ENCODE measurements at regions not wholly inside any gene's neighbourhood (a gene's known extent, or its start where the extent isn't known, plus 50 kb on each side); places are given as distances from the start of the nearest gene placed in this dataset.

- H3K4me3 Mint-ChIP-seq = no peak overlapping the region
- peaks cover 0 to 5% (median 2%) of the 10 kb centered on the region in 7 donors for H3K9me3 Mint-ChIP-seq
Measured at GRCh38 chr1:96039910-96040309, 681.7 kb upstream of the PTBP2 start.

DNA sequence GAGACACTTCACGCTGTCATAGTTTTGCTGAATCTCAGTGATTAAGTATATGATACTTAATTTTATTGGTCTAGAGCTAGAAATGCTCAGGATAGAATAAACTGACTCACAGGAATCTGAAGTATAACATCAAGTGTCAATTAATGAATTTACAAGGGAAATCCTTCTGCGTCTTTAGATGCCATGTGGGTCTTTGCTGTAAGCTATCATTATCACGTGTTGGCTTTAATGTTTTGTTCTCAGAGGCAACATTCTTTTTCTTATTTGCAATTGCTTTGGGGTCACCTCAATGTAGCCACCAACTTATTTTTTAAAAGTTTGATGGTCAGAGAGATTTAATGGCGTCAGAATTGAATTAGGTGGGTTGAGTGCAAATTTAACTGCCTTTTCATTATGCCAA, 680.1 kb upstream of the PTBP2 start:
- Histone ChIP-seq H2AFZ (ENCODE audit: insufficient read depth, low read depth, low read length, poor library complexity, severe bottlenecking) (no peak overlapping the region), H3K9ac (ENCODE audit: insufficient read depth, low read length, poor library complexity, severe bottlenecking) (no peak overlapping the region), H3K27me3 (ENCODE audit: control insufficient read depth in 2 of 2, insufficient read depth in 2 of 2, low read length in 2 of 2) (no peaks in the 10 kb centered on the region), H3K9me3 (replicated peaks in 1 of 2; ENCODE audit: control insufficient read depth in 1 of 2, insufficient read depth in 1 of 2, low read length in 2 of 2) (peaks cover 3 to 7% of the 10 kb centered on the region in 2 donors), H3K36me3 (replicated peaks in 1 of 2; ENCODE audit: control insufficient read depth in 1 of 2, insufficient read depth in 2 of 2, low read length in 2 of 2) (no peaks in the 10 kb centered on the region), H3K4me3 (replicated peaks in 1 of 3; ENCODE audit: low read depth in 2 of 3, low read length in 3 of 3) (no peak overlapping the region), H4K20me1 (ENCODE audit: insufficient read depth, low read length) (no peaks in the 10 kb centered on the region), H3K27ac (ENCODE audit: low read depth in 1 of 2, low read length in 2 of 2) (no peak overlapping the region), H3K79me2 (ENCODE audit: insufficient read depth, low read length) (no peaks in the 10 kb centered on the region), H3K4me1 (ENCODE audit: control insufficient read depth in 1 of 2, insufficient read depth in 2 of 2, low read length in 2 of 2) (no peaks in the 10 kb centered on the region), H3K4me2 (replicated peaks; ENCODE audit: extremely low read depth, low read length, poor library complexity, severe bottlenecking) (no peak overlapping the region)
- Mint-ChIP-seq H3K36me3 (no peaks in the 10 kb centered on the region), H3K4me3 (no peak overlapping the region), H3K27ac (no peak overlapping the region), H3K9me3 (peaks cover 0 to 14% (median 8%) of the 10 kb centered on the region in 7 donors), H3K4me1 (no peaks in the 10 kb centered on the region), H3K27me3 (ENCODE audit: low read depth in 3 of 3) (no peaks in the 10 kb centered on the region)
- DNase-seq = no peak
- TF ChIP-seq, protein P1, sequence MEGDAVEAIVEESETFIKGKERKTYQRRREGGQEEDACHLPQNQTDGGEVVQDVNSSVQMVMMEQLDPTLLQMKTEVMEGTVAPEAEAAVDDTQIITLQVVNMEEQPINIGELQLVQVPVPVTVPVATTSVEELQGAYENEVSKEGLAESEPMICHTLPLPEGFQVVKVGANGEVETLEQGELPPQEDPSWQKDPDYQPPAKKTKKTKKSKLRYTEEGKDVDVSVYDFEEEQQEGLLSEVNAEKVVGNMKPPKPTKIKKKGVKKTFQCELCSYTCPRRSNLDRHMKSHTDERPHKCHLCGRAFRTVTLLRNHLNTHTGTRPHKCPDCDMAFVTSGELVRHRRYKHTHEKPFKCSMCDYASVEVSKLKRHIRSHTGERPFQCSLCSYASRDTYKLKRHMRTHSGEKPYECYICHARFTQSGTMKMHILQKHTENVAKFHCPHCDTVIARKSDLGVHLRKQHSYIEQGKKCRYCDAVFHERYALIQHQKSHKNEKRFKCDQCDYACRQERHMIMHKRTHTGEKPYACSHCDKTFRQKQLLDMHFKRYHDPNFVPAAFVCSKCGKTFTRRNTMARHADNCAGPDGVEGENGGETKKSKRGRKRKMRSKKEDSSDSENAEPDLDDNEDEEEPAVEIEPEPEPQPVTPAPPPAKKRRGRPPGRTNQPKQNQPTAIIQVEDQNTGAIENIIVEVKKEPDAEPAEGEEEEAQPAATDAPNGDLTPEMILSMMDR (IDR thresholded peaks at IDR 0.05) = no peak
- intact Hi-C loops (cut with micrococcal nuclease) = no loop called here
- 93% methylated on average over 2 of the region's 4 CpGs for WGBS (ENCODE audit: insufficient coverage)

More at GRCh38 chr1:96039910-96040309, 681.7 kb upstream of the PTBP2 start:
- peaks cover 0 to 3% of the 10 kb centered on the region in 2 donors for H3K9me3 ChIP-seq (replicated peaks in 1 of 2; ENCODE audit: control insufficient read depth in 1 of 2, insufficient read depth in 1 of 2, low read length in 2 of 2)
- H4K20me1 ChIP-seq (ENCODE audit: insufficient read depth, low read length) = no peaks in the 10 kb centered on the region
- H3K79me2 ChIP-seq (ENCODE audit: insufficient read depth, low read length) = no peaks in the 10 kb centered on the region
- no peaks in the 10 kb centered on the region for H3K4me1 ChIP-seq (ENCODE audit: control insufficient read depth in 1 of 2, insufficient read depth in 2 of 2, low read length in 2 of 2)
- no peak overlapping the region for H3K9ac ChIP-seq (ENCODE audit: insufficient read depth, low read length, poor library complexity, severe bottlenecking)
- no peaks in the 10 kb centered on the region for H3K27me3 ChIP-seq (ENCODE audit: control insufficient read depth in 2 of 2, insufficient read depth in 2 of 2, low read length in 2 of 2)
- no peak for DNase-seq
- H3K36me3 Mint-ChIP-seq = no peaks in the 10 kb centered on the region
- H3K4me2 ChIP-seq (replicated peaks; ENCODE audit: extremely low read depth, low read length, poor library complexity, severe bottlenecking) = no peak overlapping the region
- no peak overlapping the region for H3K27ac ChIP-seq (ENCODE audit: low read depth in 1 of 2, low read length in 2 of 2)
- H3K27ac Mint-ChIP-seq = no peak overlapping the region
- intact Hi-C loops (cut with micrococcal nuclease) = no loop called here
- no peaks in the 10 kb centered on the region for H3K4me1 Mint-ChIP-seq
- H2AFZ ChIP-seq (ENCODE audit: insufficient read depth, low read depth, low read length, poor library complexity, severe bottlenecking) = no peak overlapping the region
- H3K4me3 ChIP-seq (replicated peaks in 1 of 3; ENCODE audit: low read depth in 2 of 3, low read length in 3 of 3) = no peak overlapping the region
- no peaks in the 10 kb centered on the region for H3K36me3 ChIP-seq (replicated peaks in 1 of 2; ENCODE audit: control insufficient read depth in 1 of 2, insufficient read depth in 2 of 2, low read length in 2 of 2)
- H3K27me3 Mint-ChIP-seq (ENCODE audit: low read depth in 3 of 3) = no peaks in the 10 kb centered on the region
- TF ChIP-seq, protein P1 (IDR thresholded peaks at IDR 0.05) = no peak

All from CD14-positive monocyte (primary cell).